NCI-H345 treated with DMSO at 0.1 percent for 48 hours (cell line): ENCODE measurements at regions not wholly inside any gene's neighbourhood (a gene's known extent, or its start where the extent isn't known, plus 50 kb on each side); places are given as distances from the start of the nearest gene placed in this dataset.
A peak's percentile ranks its signal among the peaks of the same experiment; 100 is the strongest.
"Not testable (repeated sequence)": the region's sequence is repeated elsewhere in the genome, so short reads cannot be mapped to it uniquely, and the experiment has no call there.

Experiments
- DNase-seq: peaks from one replicate; lab custom pipeline; 2025; ENCODE audit not compliant: unreplicated experiment; lab: John Stamatoyannopoulos, UW

DNA sequence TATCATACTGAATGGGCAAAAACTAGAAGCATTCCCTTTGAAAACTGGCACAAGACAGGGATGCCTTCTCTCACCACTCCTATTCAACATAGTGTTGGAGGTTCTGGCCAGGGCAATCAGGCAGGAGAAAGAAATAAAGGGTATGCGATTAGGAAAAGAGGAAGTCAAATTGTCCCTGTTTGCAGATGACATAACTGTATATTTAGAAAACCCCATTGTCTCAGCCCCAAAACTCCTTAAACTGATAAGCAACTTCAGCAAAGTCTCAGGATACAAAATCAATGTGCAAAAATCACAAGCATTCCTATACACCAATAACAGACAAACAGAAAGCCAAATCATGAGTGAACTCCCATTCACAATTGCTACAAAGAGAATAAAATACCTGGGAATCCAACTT, 52.5 kb upstream of the CCDC71L start:
- not testable (repeated sequence) for DNase-seq

DNA sequence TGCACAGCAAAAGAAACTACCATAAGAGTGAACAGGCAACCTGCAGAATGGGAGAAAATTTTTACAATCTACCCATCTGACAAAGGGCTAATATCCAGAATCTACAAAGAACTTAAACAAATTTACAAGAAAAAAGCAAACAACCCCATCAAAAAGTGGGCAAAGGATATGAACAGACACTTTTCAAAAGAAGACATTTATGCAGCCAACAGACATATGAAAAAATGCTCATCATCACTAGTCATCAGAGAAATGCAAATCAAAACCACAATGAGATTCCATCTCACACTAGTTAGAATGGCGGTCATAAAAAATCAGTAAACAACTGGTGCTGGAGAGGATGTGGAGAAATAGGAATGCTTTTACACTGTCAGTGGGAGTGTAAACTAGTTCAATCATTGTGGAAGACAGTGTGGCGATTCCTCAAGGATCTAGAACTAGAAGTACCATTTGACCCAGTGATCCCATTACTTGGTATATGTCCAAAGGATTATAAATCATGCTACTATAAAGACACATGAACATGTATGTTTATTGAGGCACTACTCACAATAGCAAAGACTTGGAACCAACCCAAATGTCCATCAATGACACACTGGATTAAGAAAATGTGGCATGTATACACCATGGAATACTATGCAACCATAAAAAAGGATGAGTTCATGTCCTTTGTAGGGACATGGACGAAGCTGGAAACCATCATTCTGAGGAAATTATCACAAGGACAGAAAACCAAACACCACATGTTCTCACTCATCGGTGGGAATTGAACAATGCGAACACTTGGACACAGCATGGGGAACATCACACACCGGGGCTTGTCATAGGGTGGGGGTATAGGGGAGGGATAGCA, 53.9 kb upstream of the CCDC71L start:
- DNase-seq: not testable (repeated sequence)

GRCh38 chr7:106715730-106716129, 54.8 kb upstream of the CCDC71L start:
- DNase-seq: no peak

GRCh38 chr7:106717254-106717954, 56.4 kb upstream of the CCDC71L start:
- DNase-seq: no peak

DNA sequence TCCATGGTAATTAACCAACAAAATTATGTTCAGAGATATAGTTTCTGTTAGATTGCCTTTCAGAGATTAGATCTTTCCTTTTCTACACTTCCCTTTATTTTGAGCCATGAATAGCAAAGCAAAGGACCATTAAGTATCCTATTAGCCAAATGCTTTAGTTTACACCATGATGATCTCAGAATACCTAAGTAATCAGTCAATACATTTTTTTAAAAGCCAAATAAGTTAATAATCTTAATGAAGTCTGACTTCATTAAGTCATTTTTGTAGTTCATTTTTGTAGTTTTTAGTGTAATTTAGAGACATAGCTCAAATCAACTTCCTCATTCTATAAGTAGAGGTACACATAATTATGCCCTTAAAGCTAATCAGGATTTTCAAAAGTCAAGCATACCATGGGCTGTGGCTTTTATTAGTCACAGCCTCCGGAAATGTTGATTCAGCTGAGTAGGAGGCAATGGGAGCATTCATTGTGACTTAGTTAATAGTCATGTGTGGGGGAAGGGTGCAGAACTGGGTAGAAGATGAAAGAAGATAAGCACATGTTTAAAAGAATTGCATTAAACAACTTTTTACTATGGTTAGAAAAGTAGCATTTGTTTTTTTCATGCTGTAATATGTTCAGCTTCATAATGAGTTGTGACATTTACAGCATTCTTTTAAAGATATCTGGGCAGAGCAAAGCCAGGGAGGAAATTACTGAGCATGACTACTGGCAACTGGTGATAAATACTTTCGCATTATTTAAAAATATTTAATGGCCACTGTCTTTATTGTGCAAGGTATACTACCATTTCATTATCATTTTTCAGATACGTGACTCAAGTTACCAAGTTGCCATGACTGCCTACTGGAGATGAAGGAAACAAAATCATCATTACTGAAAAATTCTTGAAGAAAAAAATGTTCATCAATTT, 57.3 kb upstream of the CCDC71L start:
- DNase-seq: no peak

DNA sequence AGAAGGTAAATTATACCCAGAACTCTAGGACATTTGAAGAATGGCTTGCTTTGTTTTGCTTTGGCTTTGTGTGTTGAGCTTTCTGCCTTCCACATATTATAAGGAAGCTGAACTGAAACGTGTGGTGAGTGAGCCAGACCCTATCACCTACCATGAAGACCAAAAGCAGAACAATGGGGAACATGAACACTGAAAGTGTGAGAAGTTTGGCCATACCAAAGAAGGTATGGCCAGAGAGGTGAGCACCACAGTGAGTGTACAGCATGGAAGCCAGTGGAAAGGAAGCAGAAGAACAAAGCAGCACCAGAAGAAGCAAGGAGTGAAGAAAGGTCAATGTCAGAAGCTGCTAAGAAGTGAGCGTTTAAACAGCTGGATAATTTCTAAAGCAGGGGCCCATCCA, 59.7 kb upstream of the CCDC71L start:
- DNase-seq: no peak

GRCh38 chr7:106721816-106722785, 61.1 kb upstream of the CCDC71L start:
- DNase-seq: no peak

DNA sequence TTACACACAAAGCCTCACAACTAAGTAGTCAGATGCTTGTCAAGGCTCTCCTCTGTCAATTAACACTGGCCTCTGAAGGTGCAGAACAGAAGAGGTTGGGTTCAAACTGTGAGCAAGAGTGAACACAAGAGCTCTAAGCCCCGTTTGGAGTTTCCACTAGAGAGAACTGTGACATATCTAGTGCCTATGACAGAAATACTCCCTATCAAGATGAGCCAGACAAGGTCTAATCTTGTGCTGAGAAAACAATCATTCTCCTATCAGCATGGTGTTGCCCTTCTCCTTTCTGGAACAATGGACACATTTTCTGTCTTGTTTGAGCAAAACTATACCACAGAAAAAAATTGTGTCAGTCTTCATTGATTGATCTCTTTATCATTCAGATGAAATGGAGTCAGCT, 62.4 kb upstream of the CCDC71L start:
- DNase-seq: no peak

DNA sequence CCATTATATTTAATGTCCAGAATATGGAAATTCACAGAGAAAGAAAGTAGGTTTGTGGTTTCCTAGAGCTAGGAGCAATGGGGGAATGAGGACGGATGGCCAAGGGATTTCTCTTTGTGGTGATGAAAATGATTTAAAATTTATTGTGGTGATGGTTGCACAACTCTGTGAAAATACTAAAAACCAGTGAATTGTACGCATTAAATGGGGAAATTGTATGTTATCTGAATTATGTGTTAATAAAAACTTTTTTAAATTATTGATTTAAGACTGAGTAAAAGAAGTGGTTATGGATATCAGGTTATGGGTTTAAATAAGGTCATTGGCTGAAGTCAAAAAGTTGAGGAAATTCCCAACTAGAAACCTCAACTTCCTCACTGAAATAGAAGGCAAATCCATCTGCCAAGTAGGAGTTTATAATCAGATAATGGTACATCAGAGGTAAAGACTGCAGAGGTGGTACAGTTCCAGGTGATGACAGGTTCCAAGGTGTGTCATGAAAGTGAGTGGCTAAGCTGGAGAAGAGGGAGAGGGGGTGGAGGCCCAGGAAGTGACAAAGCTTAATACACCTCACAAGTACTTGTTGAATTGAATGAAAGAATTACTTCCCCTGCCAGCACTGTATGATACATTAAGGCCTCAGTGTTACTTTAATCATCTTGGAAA, 68.9 kb upstream of the CCDC71L start:
- no peak for DNase-seq

GRCh38 chr7:106731187-106731586, 70.2 kb upstream of the CCDC71L start:
- DNase-seq: peak; percentile 42

DNA sequence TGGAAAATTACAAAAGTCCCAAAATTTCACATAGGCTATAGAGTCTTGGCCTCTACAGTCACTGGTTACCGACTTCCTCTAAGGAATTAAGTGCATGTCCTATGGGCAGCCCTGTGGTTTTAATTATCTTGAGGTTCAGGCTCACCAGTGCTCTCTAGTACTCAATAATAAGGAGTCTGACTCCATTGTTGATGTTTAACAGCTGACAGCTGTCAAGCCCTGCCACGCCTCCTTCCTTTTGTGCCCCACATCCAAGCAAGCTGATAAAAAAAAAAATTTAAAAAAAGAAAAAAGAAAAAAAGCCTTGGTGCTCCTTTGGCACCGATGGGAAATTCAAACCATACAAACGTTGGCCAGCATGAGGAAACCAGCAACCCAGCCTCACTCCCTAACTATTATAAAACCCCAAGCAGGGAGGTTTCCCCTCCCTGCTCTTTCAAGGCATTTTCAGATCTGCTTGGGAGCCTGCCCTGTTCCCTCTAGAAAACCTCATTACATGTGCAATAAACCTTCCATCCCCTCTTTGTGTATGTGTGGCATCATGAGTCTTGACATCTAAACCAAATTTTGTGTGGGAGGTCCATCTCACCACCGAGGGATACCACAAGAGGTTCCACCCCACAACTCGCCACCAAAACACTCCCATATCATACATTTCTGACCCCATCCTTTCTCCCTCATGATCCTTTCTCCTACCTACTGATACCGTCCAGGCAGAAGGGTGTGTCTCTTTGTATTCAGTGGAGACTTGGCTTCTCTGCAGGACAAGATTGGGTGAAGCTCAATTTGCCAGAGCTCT, 70.9 kb upstream of the CCDC71L start:
- DNase-seq: no peak

GRCh38 chr7:106735637-106736036, 74.7 kb upstream of the CCDC71L start:
- DNase-seq: no peak

DNA sequence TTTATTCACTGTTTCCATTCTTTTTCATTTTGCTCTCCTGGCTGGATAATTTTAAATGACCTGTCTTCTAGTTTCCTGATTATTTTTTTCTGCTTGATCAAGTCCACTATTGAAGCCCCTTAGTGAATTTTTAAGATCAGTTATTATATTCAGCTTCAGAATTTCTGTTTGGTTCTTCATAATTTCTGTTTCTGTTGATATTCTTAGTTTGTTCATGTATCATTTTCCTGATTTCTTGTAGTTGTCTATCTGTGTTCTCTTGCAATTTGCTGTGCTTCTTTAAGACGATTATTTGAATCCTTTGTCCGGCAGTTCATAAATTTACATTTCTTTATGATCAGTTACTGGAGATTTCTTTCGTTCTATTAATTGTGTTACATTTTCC, 75.2 kb upstream of the CCDC71L start:
- no peak for DNase-seq

DNA sequence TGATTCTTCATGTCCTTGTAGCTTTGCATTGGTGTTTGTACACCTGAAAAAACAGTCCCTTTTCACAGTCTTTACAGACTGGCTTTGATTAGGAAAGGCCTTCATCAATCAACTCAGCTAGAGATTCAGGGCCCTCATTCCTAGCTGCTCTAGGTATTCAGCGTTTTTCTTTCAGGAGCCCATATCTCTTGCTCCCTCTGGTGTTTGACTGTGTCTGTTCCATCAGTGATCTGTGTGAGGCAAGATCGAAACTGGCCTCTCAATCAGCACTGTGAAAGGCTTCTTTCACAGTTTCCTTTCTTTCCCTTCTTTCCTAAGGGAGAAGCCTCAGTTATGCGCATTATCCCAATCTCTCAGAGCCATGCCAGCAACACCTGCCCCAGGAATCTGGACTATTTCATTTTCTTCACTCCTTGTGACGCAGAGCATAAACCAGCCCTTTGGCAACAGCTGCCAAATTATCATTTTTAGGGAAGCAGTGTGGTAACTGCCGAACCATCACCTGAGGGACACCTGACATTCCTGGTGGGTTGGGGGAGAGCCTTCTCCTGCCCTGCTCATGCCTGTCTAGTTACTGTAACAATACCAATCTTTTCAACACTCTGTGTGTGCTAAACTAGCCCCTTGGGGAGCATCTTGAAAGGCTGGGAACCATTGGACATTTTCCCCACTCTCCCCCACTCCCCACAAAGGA, 75.7 kb upstream of the CCDC71L start:
- peak; percentile 31 for DNase-seq

- DNase-seq: no peak
These were observed 76.2 kb upstream of the CCDC71L start for GRCh38 chr7:106737202-106737562.

DNA sequence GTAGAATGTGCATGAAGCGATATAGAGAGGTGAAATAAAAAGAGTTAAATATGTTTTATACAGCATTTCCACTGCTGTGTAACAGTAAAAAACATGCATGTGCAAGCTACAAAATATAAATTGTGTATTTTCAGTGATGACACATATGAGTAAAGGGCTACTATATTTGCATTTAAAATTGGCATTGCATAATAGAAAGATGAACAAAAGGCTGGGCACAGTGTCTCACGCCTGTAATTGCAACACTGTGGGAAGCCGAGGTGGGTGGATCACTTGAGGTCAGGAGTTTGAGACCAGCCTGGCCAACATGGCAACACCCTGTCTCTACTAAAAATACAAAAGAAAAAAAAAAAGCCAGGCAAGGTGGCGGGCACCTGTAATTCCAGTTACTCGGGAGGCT, 79.8 kb upstream of the CCDC71L start:
- DNase-seq: no peak

DNA sequence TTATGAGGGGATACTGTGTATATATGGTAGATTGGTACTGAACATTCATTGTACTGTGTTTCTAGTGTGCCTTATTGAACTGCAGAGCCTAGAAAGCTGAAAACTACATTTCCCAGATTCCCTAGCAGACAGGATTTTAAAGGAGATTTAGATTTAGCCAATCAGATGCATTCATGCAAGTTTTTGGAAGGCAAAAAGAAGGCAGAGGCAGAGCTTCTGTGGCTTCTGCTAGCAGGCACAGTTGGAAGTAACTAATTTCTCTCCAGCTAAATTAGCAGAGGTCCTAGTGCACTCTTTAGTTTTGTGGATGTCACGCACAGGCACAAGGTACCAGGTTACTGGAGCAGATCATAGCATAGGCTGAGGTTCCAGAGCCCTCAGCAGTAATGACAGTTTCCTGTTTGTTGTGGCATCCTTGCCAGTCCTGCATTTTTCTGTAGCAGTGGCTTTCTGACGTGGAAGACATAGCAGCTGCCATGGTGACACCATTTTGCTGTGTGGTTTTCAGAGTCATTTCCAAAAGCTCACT, 83.7 kb upstream of the CCDC71L start:
- no peak for DNase-seq

DNA sequence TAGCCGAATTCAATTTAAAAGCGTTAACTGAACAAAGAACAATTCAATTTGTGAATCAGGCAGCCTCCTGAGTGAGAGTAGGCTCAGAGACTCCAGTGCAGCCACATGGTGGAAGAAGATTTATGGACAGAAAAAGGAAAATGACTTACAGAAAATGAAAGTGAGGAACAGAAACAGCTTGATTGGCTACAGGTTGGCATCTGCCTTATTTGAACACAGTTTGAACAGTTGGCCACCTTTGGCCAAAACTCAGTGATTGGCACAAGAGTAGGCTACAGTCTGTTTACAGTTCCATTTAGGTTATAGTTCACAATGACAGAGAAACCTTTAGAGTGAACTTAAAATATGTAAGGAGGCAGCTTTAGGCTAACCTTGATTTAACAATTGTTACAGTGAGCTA, 86.3 kb upstream of the CCDC71L start:
- DNase-seq: not testable (repeated sequence)
